Ovary (tissue), 7 donors: ENCODE measurements at regions not wholly inside any gene's neighbourhood (a gene's known extent, or its start where the extent isn't known, plus 50 kb on each side); places are given as distances from the start of the nearest gene placed in this dataset.

Experiments used
- DNase-seq, 5 donors: peaks; one replicate each; pipeline ENCODE4 v3.0.0-alpha.2; 2019 to 2020
- H3K27ac ChIP-seq, 2 donors: fragments of 200-600 bp; one replicate each; pipeline versions ENCODE4 v1.5.1 to v1.8.0; 2019 to 2022
- H3K27me3 ChIP-seq: fragments of 200-600 bp; one replicate; pipeline ENCODE4 v1.8.0; 2022
- H3K36me3 ChIP-seq: fragments of 200-600 bp; sonication (generic); one replicate; pipeline ENCODE4 v1.5.1; 2019
- H3K4me1 ChIP-seq: one replicate; pipeline ENCODE4 v1.8.1; 2013; ENCODE audit warnings: mild to moderate bottlenecking, moderate library complexity; ENCODE audit not compliant: insufficient read depth
- H3K4me3 ChIP-seq: fragments of 200-600 bp; sonication (generic); one replicate; pipeline ENCODE4 v1.5.1; 2017
- H3K9me3 ChIP-seq, 2 donors: fragments of 200-600 bp in 1 of 2; sonication (generic) in 1 of 2; one replicate each; pipeline versions ENCODE4 v1.5.1 to v1.8.1; 2013 to 2019; ENCODE audit warnings: mild to moderate bottlenecking in 1 of 2, moderate library complexity in 1 of 2
- CTCF ChIP-seq, 3 donors: fragments of 450-650 bp in 2 of 3; fragments of 200-600 bp in 1 of 3; IDR thresholded peaks; one replicate each; pipeline versions ENCODE4 v1.5.1 to v1.8.0; 2016 to 2022; ENCODE audit warnings: antibody characterized with exemption in 3 of 3, mild to moderate bottlenecking in 1 of 3
- EP300 ChIP-seq: sonication (generic); formaldehyde crosslinking; IDR thresholded peaks from one replicate; pipeline ENCODE4 v1.6.1; 2017; ENCODE audit warnings: antibody characterized with exemption
- POLR2A ChIP-seq: fragments of 450-650 bp; IDR thresholded peaks from one replicate; pipeline ENCODE4 v1.6.1; 2017; ENCODE audit warnings: antibody characterized with exemption, mild to moderate bottlenecking, moderate library complexity
- WGBS, 3 donors: extraction: QIAGEN DNeasy Blood & Tissue Kit in 1 of 3; methylation state at CpG; one replicate each; pipeline versions ENCODE4 v1.1.5 to v1.1.7; 2013 to 2017; 5-methylcytosine and 5-hydroxymethylcytosine counted together
- intact Hi-C, 4 donors: fragments of 100-400 bp; cut with DNase I; formaldehyde crosslinking; loops; one replicate each; pipeline versions ENCODE4 v1.11.0 to v1.15.1; 2022 to 2023
- donor health status: DM: no; HTN: no; CAD: no; lungs with moderate emphysema.
- donor health status: DM: no; HTN: no; CAD: no.
- donor health status: Bipolar disorder and iron deficiency.
- donor health status: DM: no; HTN: no; CAD: no.
- donor health status: DM: yes; HTN: yes; CAD: no.

- H3K27ac ChIP-seq, result no peak overlapping the region
- no peaks in the 10 kb centered on the region for H3K36me3 ChIP-seq
- no peak overlapping the region for H3K4me3 ChIP-seq
- no peak for DNase-seq
- intact Hi-C loops, result no loop called here
- no peaks in the 10 kb centered on the region for H3K27me3 ChIP-seq
- TF ChIP-seq POLR2A, result no peak
- H3K9me3 ChIP-seq, result no peaks in the 10 kb centered on the region
- no peaks in the 10 kb centered on the region for H3K4me1 ChIP-seq
Observed at GRCh38 chr5:144024545-144024944, 145.9 kb downstream of the YIPF5 start.

GRCh38 chr5:144026286-144026685 is 144.2 kb downstream of the YIPF5 start:
- Histone ChIP-seq H3K9me3 (no peaks in the 10 kb centered on the region), H3K36me3 (no peaks in the 10 kb centered on the region), H3K4me3 (no peak overlapping the region), H3K27me3 (no peaks in the 10 kb centered on the region), H3K4me1 (no peaks in the 10 kb centered on the region), H3K27ac (no peak overlapping the region)
- 39 to 50% (median 42%) methylated on average over 1 of the region's 1 CpG for WGBS, 3 donors
- TF ChIP-seq EP300, result no peak
- DNase-seq, result no peak
- intact Hi-C loops, result no loop called here

- TF ChIP-seq EP300 (no peak), POLR2A (no peak), CTCF (IDR thresholded peaks at IDR 0.05) (no peak)
- no peaks in the 10 kb centered on the region for H3K9me3 ChIP-seq
- H3K4me1 ChIP-seq, result no peaks in the 10 kb centered on the region
- no peak overlapping the region for H3K27ac ChIP-seq
- DNase-seq, result no peak
- H3K27me3 ChIP-seq, result no peaks in the 10 kb centered on the region
- intact Hi-C loops, result no loop called here
- WGBS, 3 donors, result 12 to 20% (median 12%) methylated on average over 2 of the region's 2 CpGs
- H3K36me3 ChIP-seq, result no peaks in the 10 kb centered on the region
- H3K4me3 ChIP-seq, result no peak overlapping the region
Observed at GRCh38 chr5:144028058-144028457, 142.4 kb downstream of the YIPF5 start.

- no peak overlapping the region for H3K27ac ChIP-seq
- H3K27me3 ChIP-seq, result no peaks in the 10 kb centered on the region
- no peak for TF ChIP-seq CTCF (IDR thresholded peaks at IDR 0.05)
- TF ChIP-seq POLR2A, result no peak
- no peak for TF ChIP-seq EP300
- 1 to 3% (median 2%) methylated on average over 2 of the region's 2 CpGs for WGBS, 3 donors
- no peak for DNase-seq
- intact Hi-C loops, result no loop called here
- H3K4me3 ChIP-seq, result no peak overlapping the region
- H3K36me3 ChIP-seq, result no peaks in the 10 kb centered on the region
- no peaks in the 10 kb centered on the region for H3K4me1 ChIP-seq
- no peaks in the 10 kb centered on the region for H3K9me3 ChIP-seq
Observed at GRCh38 chr5:144028636-144029035, 141.8 kb downstream of the YIPF5 start.

GRCh38 chr5:144030904-144031303 is 139.6 kb downstream of the YIPF5 start:
- WGBS, 3 donors, result 77 to 82% (median 82%) methylated on average over 5 of the region's 5 CpGs
- Histone ChIP-seq H3K27me3 (no peaks in the 10 kb centered on the region), H3K27ac (no peak overlapping the region), H3K9me3 (no peaks in the 10 kb centered on the region), H3K36me3 (no peaks in the 10 kb centered on the region), H3K4me1 (no peaks in the 10 kb centered on the region), H3K4me3 (no peak overlapping the region)
- no peak for TF ChIP-seq POLR2A
- intact Hi-C loops, result no loop called here
- no peak for DNase-seq

- Histone ChIP-seq H3K27me3 (no peaks in the 10 kb centered on the region), H3K4me1 (no peaks in the 10 kb centered on the region), H3K36me3 (no peaks in the 10 kb centered on the region), H3K27ac (no peak overlapping the region), H3K4me3 (no peak overlapping the region), H3K9me3 (no peaks in the 10 kb centered on the region)
- intact Hi-C loops, result no loop called here
- DNase-seq, result no peak
- TF ChIP-seq EP300 (no peak), CTCF (IDR thresholded peaks at IDR 0.05) (no peak), POLR2A (no peak)
- WGBS, 3 donors, result 27 to 36% (median 33%) methylated on average over 6 of the region's 6 CpGs
Observed at GRCh38 chr5:144032375-144032774, 138.1 kb downstream of the YIPF5 start.
